OCI-LY3 (cell line): ENCODE measurements at regions not wholly inside any gene's neighbourhood (a gene's known extent, or its start where the extent isn't known, plus 50 kb on each side); places are given as distances from the start of the nearest gene placed in this dataset.

Experiments used
- EZH2phosphoT487 ChIP-seq: fragments of 200-600 bp; shearing (Covaris generic); IDR thresholded peaks from 2 replicates; pipeline ENCODE4 v1.6.1; 2018; ENCODE audit warnings: antibody characterized with exemption, mixed run types, low read depth
- TF ChIP-seq, protein P1 (sequence below): fragments of 200-600, 300-600 bp; sonication (generic); IDR thresholded peaks from 2 replicates; pipeline ENCODE4 v1.5.1; 2014; ENCODE audit warnings: antibody characterized with exemption, low read length, low read depth

DNA sequence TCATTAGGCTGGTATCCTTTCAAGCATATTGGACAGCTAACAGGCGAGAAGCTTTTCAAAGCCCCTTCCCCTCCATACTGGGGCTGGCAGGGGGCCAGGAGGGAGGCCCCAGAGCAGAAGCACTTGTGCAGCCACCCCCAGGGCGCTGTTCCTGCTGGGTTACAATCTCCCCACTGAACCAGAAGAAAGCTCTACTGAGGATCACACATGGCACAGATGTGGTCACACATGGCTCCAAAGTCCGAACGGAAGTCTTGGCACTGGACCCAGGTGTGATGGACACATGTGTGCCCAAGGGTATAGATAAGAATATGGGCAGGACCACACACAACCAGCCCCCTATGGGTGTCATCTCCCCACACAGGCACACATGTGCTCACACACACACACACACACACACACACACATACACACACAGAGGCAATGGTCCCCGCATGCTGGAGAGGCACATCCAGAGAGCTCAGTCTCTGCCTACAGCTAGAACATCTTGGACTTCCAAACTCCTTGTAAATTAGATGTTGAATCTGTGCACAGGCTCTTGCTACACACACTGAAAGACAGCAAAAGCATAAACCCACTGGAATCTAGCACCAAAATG, 56.4 kb downstream of the TTC32 start:
- TF ChIP-seq, protein P1, sequence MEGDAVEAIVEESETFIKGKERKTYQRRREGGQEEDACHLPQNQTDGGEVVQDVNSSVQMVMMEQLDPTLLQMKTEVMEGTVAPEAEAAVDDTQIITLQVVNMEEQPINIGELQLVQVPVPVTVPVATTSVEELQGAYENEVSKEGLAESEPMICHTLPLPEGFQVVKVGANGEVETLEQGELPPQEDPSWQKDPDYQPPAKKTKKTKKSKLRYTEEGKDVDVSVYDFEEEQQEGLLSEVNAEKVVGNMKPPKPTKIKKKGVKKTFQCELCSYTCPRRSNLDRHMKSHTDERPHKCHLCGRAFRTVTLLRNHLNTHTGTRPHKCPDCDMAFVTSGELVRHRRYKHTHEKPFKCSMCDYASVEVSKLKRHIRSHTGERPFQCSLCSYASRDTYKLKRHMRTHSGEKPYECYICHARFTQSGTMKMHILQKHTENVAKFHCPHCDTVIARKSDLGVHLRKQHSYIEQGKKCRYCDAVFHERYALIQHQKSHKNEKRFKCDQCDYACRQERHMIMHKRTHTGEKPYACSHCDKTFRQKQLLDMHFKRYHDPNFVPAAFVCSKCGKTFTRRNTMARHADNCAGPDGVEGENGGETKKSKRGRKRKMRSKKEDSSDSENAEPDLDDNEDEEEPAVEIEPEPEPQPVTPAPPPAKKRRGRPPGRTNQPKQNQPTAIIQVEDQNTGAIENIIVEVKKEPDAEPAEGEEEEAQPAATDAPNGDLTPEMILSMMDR, result no peak
- no peak for TF ChIP-seq EZH2phosphoT487
